IMR-90 (cell line): ENCODE measurements at regions not wholly inside any gene's neighbourhood (a gene's known extent, or its start where the extent isn't known, plus 50 kb on each side); places are given as distances from the start of the nearest gene placed in this dataset.

Experiments
- ATAC-seq: fragments of 200-7000 bp; cut with Tn5 transposase; 2 replicates; pipeline ENCODE4 v1.9.1; 2020; ENCODE audit warnings: low read depth, mild to moderate bottlenecking, moderate library complexity
- BruUV-seq: library from RNA; stranded (reverse); fragments of 400-500 nt; replicated peaks from 2 replicates; lab custom pipeline; 2021; lab: Mats Ljungman, UMichigan
- CTCF ChIA-PET: fragments of 300-600 bp; formaldehyde crosslinking; extraction: SDS; loops from one replicate; lab custom pipeline; 2021; ENCODE audit warnings: antibody characterized with exemption; lab: Yijun Ruan, JAX
- POLR2A ChIA-PET: fragments of 300-600 bp; sonication (Branson Sonifier 250); formaldehyde crosslinking; loops from one replicate; lab custom pipeline; 2022; ENCODE audit warnings: antibody characterized with exemption; ENCODE audit not compliant: unreplicated experiment; lab: Charles Lee
- DNase-seq: peaks from one replicate; pipeline ENCODE4 v3.0.0; 2013
- H2AFZ ChIP-seq: replicated peaks from 2 replicates; pipeline ENCODE3; 2013; ENCODE audit warnings: low read length, mild to moderate bottlenecking; ENCODE audit not compliant: poor library complexity
- H2AK5ac ChIP-seq: 2 replicates; pipeline ENCODE4 v1.6.1; 2013; ENCODE audit warnings: low read depth, low read length, inconsistent platforms
- H2AK9ac ChIP-seq: replicated peaks from 2 replicates; pipeline ENCODE3; 2013; ENCODE audit warnings: mild to moderate bottlenecking, low read depth, low read length, moderate library complexity; ENCODE audit not compliant: poor library complexity
- H2BK120ac ChIP-seq: 2 replicates; pipeline ENCODE4 v1.6.1; 2013; ENCODE audit warnings: low read depth, low read length, inconsistent platforms
- H2BK15ac ChIP-seq: 3 replicates; pipeline ENCODE4 v1.6.1; 2013; ENCODE audit warnings: low read depth, low read length, inconsistent platforms
- H2BK20ac ChIP-seq: 2 replicates; pipeline ENCODE4 v1.6.1; 2013; ENCODE audit warnings: low read depth, mild to moderate bottlenecking, inconsistent platforms, low read length, moderate library complexity
- H2BK5ac ChIP-seq: 2 replicates; pipeline ENCODE4 v1.6.1; 2013; ENCODE audit warnings: mild to moderate bottlenecking, low read depth, low read length, inconsistent platforms; ENCODE audit not compliant: poor library complexity, severe bottlenecking
- H3K14ac ChIP-seq: replicated peaks from 2 replicates; pipeline ENCODE4 v1.6.1; 2013; ENCODE audit warnings: low read depth, low read length, inconsistent platforms
- H3K18ac ChIP-seq: 2 replicates; pipeline ENCODE4 v1.6.1; 2013; ENCODE audit warnings: low read depth, low read length, control low read depth
- H3K23ac ChIP-seq: 2 replicates; pipeline ENCODE4 v1.6.1; 2013; ENCODE audit warnings: low read depth, low read length, inconsistent platforms
- H3K27ac ChIP-seq: 2 replicates; pipeline ENCODE4 v1.5.1; 2013; ENCODE audit warnings: mild to moderate bottlenecking, control low read depth, low read length; ENCODE audit not compliant: insufficient read depth
- H3K27me3 ChIP-seq: 2 replicates; pipeline ENCODE4 v1.6.1; 2013; ENCODE audit warnings: low read length; ENCODE audit not compliant: control insufficient read depth, insufficient read depth
- H3K36me3 ChIP-seq: 2 replicates; pipeline ENCODE4 v1.6.1; 2013; ENCODE audit warnings: low read length, mixed read lengths; ENCODE audit not compliant: control insufficient read depth, insufficient read depth
- H3K4ac ChIP-seq: 2 replicates; pipeline ENCODE4 v1.6.1; 2013; ENCODE audit warnings: low read depth, low read length, inconsistent platforms
- H3K4me1 ChIP-seq: 2 replicates; pipeline ENCODE4 v1.6.1; 2013; ENCODE audit warnings: low read length, mixed read lengths; ENCODE audit not compliant: control insufficient read depth, insufficient read depth
- H3K4me2 ChIP-seq: 2 replicates; pipeline ENCODE4 v1.6.1; 2013; ENCODE audit warnings: low read depth, mild to moderate bottlenecking, control low read depth, low read length, moderate library complexity
- H3K4me3 ChIP-seq: 2 replicates; pipeline ENCODE4 v1.5.1; 2013; ENCODE audit warnings: low read depth, mild to moderate bottlenecking, control low read depth, low read length, moderate library complexity; ENCODE audit not compliant: insufficient read depth
- H3K56ac ChIP-seq: 2 replicates; pipeline ENCODE4 v1.6.1; 2013; ENCODE audit warnings: low read length, inconsistent platforms; ENCODE audit not compliant: insufficient read depth; ENCODE audit errors: extremely low read depth
- H3K79me1 ChIP-seq, 2 experiments: 2 replicates each; pipeline ENCODE4 v1.6.1; 2013; ENCODE audit warnings: low read length in 2 of 2, inconsistent platforms in 1 of 2, low read depth in 1 of 2
- H3K9ac ChIP-seq: 2 replicates; pipeline ENCODE4 v1.6.1; 2013; ENCODE audit warnings: low read depth, low read length, control low read depth
- H3K9me1 ChIP-seq: 2 replicates; pipeline ENCODE4 v1.6.1; 2013; ENCODE audit warnings: low read length, inconsistent platforms; ENCODE audit not compliant: insufficient read depth
- H3K9me3 ChIP-seq: 2 replicates; pipeline ENCODE4 v1.6.1; 2013; ENCODE audit warnings: low read length; ENCODE audit not compliant: control insufficient read depth, insufficient read depth
- H4K20me1 ChIP-seq: 2 replicates; pipeline ENCODE4 v1.6.1; 2013; ENCODE audit warnings: low read length, inconsistent platforms; ENCODE audit not compliant: insufficient read depth
- H4K5ac ChIP-seq: 2 replicates; pipeline ENCODE4 v1.6.1; 2013; ENCODE audit warnings: mild to moderate bottlenecking, low read depth, low read length, control low read depth
- H4K8ac ChIP-seq, 2 experiments: 2 replicates each; pipeline ENCODE4 v1.6.1; 2013; ENCODE audit warnings: low read depth in 2 of 2, low read length in 2 of 2, control low read depth in 1 of 2, inconsistent platforms in 1 of 2
- H4K91ac ChIP-seq: 2 replicates; pipeline ENCODE4 v1.6.1; 2013; ENCODE audit warnings: low read depth, low read length, inconsistent platforms; ENCODE audit not compliant: insufficient read depth
- BHLHE40 ChIP-seq: fragments of 150-350 bp; IDR thresholded peaks from 2 replicates; pipeline ENCODE4 v1.6.1; 2016; ENCODE audit warnings: mild to moderate bottlenecking, low read depth, low read length
- CEBPB ChIP-seq: IDR thresholded peaks from 2 replicates; pipeline ENCODE4 v1.6.1; 2012; ENCODE audit warnings: low read depth, low read length, improper control_type of control experiment
- CHD1 ChIP-seq: IDR thresholded peaks from 2 replicates; pipeline ENCODE4 v1.6.1; 2012; ENCODE audit warnings: low read depth, low read length, improper control_type of control experiment
- FOS ChIP-seq: fragments of 150-350 bp; IDR thresholded peaks from 2 replicates; pipeline ENCODE4 v1.6.1; 2016; ENCODE audit warnings: low read depth, low read length
- MAFK ChIP-seq: IDR thresholded peaks from 2 replicates; pipeline ENCODE4 v1.6.1; 2012; ENCODE audit warnings: low read depth, low read length, improper control_type of control experiment
- MAZ ChIP-seq: IDR thresholded peaks from 2 replicates; pipeline ENCODE4 v1.6.1; 2012; ENCODE audit warnings: low read depth, mild to moderate bottlenecking, low read length, improper control_type of control experiment, moderate library complexity, borderline replicate concordance
- MXI1 ChIP-seq: IDR thresholded peaks from 2 replicates; pipeline ENCODE4 v1.6.1; 2012; ENCODE audit warnings: low read depth, mild to moderate bottlenecking, low read length, moderate library complexity, borderline replicate concordance
- NFE2L2 ChIP-seq: fragments of 150-350 bp; IDR thresholded peaks from 2 replicates; pipeline ENCODE4 v1.6.1; 2016; ENCODE audit warnings: low read depth, mild to moderate bottlenecking, low read length
- POLR2A ChIP-seq: IDR thresholded peaks from 2 replicates; pipeline ENCODE4 v1.6.1; 2012; ENCODE audit warnings: mild to moderate bottlenecking, low read depth, low read length
- RAD21 ChIP-seq: IDR thresholded peaks from 2 replicates; pipeline ENCODE4 v1.6.1; 2012; ENCODE audit warnings: low read length, improper control_type of control experiment
- RCOR1 ChIP-seq: IDR thresholded peaks from 2 replicates; pipeline ENCODE4 v1.6.1; 2012; ENCODE audit warnings: mild to moderate bottlenecking, low read length, improper control_type of control experiment; ENCODE audit not compliant: insufficient replicate concordance
- RFX5 ChIP-seq: IDR thresholded peaks from 2 replicates; pipeline ENCODE4 v1.8.0; 2012; ENCODE audit warnings: low read depth, mild to moderate bottlenecking, low read length, moderate library complexity
- SMC3 ChIP-seq: fragments of 150-350 bp; IDR thresholded peaks from 2 replicates; pipeline ENCODE4 v1.6.1; 2016; ENCODE audit warnings: low read depth, mild to moderate bottlenecking, antibody characterized with exemption, low read length, moderate library complexity
- WGBS, 2 experiments: methylation state at CpG; one replicate each; pipeline versions ENCODE4 v1.1.5 to v1.1.7; 2013; ENCODE audit warnings: missing lambda C conversion rate in 2 of 2; ENCODE audit not compliant: insufficient read length in 1 of 2; ENCODE audit errors: extremely low coverage in 2 of 2; 5-methylcytosine and 5-hydroxymethylcytosine counted together
- dilution Hi-C: fragments of 300-500 bp; cut with HindIII; formaldehyde crosslinking; loops from one replicate; pipeline ENCODE4 v1.14.3; 2018; ENCODE audit warnings: low sequenced_read_pairs; ENCODE audit not compliant: unreplicated experiment
- in situ Hi-C: fragments of 300-500 bp; cut with MboI; formaldehyde crosslinking; loops from 3 replicates; pipeline ENCODE4 v1.14.3; 2019; ENCODE audit warnings: low sequenced_read_pairs, inconsistent platforms, mixed read lengths
- intact Hi-C: fragments of 100-400 bp; cut with micrococcal nuclease; formaldehyde crosslinking; loops from 2 replicates; pipeline ENCODE4 v1.10.0; 2022
- TF ChIP-seq, protein P1 (sequence below): conservative IDR thresholded peaks from 2 replicates; pipeline ENCODE4 v1.5.1; 2012; ENCODE audit warnings: mild to moderate bottlenecking, low read depth, low read length, improper control_type of control experiment
- TF ChIP-seq, protein P2 (sequence below): fragments of 150-350 bp; IDR thresholded peaks from 2 replicates; pipeline ENCODE4 v1.6.1; 2016; ENCODE audit warnings: low read depth, mild to moderate bottlenecking, low read length, moderate library complexity, borderline replicate concordance
- TF ChIP-seq, protein P3 (sequence below): fragments of 150-350 bp; IDR thresholded peaks from 2 replicates; pipeline ENCODE4 v1.6.1; 2017; ENCODE audit warnings: mild to moderate bottlenecking, antibody characterized with exemption, low read length, low read depth

DNA sequence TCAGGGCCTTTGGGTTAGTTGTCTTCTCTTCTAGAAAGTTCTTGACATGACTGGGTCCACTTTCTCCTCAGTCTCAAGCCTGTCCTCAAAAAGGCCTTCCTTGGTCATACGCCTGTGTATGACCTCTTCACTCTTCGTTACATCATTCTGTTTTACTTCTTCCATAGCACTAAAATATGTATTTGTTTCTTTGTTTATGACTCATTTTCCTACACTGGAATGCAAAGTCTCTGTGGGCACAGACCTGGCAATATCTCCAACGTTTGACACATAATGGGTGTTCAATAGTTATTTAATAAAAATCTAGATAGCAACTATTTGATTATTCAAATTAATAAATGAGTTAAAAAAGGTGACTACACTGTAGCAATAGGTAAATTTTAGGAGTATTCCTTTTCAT is 85.1 kb downstream of the YIPF5 start:
- CTCF ChIA-PET, result no interaction called here
- peak overlapping the region; percentile 88; the same call in 1 of the 2 replicates for H4K5ac ChIP-seq
- H3K4me3 ChIP-seq, result no peak overlapping the region

More for the DNA sequence above, 85.1 kb downstream of the YIPF5 start:
- Histone ChIP-seq H3K18ac (peak overlapping the region; percentile 96; the same call in 1 of the 2 replicates), H2BK15ac (no peak overlapping the region), H3K36me3 (no peaks in the 10 kb centered on the region), H2BK5ac (peak overlapping the region; percentile 82), H3K23ac (no peak overlapping the region), H3K9me1 (peaks cover 6% of the 10 kb centered on the region), H2BK120ac (no peak overlapping the region; the same call in 1 of the 2 replicates), H3K14ac (no peak overlapping the region; the same call in 1 of the 2 replicates), H3K4ac (peak overlapping the region; percentile 34; the same call in 1 of the 2 replicates), H2AK5ac (no peak overlapping the region), H3K56ac (no peak overlapping the region), H3K27me3 (no peaks in the 10 kb centered on the region), H4K8ac (0 out of 4 replicates have a peak overlapping the region, but pooled peaks of 1 of the 2 experiments have one; percentile 20), H3K4me1 (peaks cover 13% of the 10 kb centered on the region), H4K91ac (peak overlapping the region; percentile 12; the same call in 1 of the 2 replicates), H3K79me1 (no peaks in the 10 kb centered on the region), H3K9me3 (peaks cover 8% of the 10 kb centered on the region; the same call in 1 of the 2 replicates), H2AFZ (no peak overlapping the region), H2AK9ac (no peak overlapping the region), H4K20me1 (no peaks in the 10 kb centered on the region), H2BK20ac (no peak overlapping the region), H3K4me2 (peak overlapping the region; percentile 40; the same call in 1 of the 2 replicates), H3K27ac (peak overlapping the region; percentile 51; the same call in 1 of the 2 replicates), H3K9ac (no peak overlapping the region)
- POLR2A ChIA-PET, result no interaction called here
- WGBS, 2 experiments, result no CpG with 5 or more reads among the region's 3 CpGs
- ATAC-seq (no peak), DNase-seq (no peak)
- TF ChIP-seq BHLHE40 (no peak), FOS (no peak), MXI1 (no peak), CHD1 (no peak), SMC3 (no peak), MAZ (no peak), RAD21 (no peak), RFX5 (no peak), CEBPB (no peak), NFE2L2 (no peak), RCOR1 (no peak), POLR2A (no peak), MAFK (no peak)
- TF ChIP-seq, protein P1, sequence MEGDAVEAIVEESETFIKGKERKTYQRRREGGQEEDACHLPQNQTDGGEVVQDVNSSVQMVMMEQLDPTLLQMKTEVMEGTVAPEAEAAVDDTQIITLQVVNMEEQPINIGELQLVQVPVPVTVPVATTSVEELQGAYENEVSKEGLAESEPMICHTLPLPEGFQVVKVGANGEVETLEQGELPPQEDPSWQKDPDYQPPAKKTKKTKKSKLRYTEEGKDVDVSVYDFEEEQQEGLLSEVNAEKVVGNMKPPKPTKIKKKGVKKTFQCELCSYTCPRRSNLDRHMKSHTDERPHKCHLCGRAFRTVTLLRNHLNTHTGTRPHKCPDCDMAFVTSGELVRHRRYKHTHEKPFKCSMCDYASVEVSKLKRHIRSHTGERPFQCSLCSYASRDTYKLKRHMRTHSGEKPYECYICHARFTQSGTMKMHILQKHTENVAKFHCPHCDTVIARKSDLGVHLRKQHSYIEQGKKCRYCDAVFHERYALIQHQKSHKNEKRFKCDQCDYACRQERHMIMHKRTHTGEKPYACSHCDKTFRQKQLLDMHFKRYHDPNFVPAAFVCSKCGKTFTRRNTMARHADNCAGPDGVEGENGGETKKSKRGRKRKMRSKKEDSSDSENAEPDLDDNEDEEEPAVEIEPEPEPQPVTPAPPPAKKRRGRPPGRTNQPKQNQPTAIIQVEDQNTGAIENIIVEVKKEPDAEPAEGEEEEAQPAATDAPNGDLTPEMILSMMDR, result no peak
- TF ChIP-seq, protein P2, sequence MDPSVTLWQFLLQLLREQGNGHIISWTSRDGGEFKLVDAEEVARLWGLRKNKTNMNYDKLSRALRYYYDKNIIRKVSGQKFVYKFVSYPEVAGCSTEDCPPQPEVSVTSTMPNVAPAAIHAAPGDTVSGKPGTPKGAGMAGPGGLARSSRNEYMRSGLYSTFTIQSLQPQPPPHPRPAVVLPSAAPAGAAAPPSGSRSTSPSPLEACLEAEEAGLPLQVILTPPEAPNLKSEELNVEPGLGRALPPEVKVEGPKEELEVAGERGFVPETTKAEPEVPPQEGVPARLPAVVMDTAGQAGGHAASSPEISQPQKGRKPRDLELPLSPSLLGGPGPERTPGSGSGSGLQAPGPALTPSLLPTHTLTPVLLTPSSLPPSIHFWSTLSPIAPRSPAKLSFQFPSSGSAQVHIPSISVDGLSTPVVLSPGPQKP, result no peak
- TF ChIP-seq, protein P3, sequence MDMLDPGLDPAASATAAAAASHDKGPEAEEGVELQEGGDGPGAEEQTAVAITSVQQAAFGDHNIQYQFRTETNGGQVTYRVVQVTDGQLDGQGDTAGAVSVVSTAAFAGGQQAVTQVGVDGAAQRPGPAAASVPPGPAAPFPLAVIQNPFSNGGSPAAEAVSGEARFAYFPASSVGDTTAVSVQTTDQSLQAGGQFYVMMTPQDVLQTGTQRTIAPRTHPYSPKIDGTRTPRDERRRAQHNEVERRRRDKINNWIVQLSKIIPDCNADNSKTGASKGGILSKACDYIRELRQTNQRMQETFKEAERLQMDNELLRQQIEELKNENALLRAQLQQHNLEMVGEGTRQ, result no peak
- no TSS peak for BruUV-seq
- in situ Hi-C loops, result no loop called here
- intact Hi-C loops, result no loop called here
- dilution Hi-C loops, result no loop called here
